ENCODE measurements at regions not wholly inside any gene's neighbourhood (a gene's known extent, or its start where the extent isn't known, plus 50 kb on each side); places are given as distances from the start of the nearest gene placed in this dataset.
"Not testable (repeated sequence)": the region's sequence is repeated elsewhere in the genome, so short reads cannot be mapped to it uniquely, and the experiment has no call there.

DNA sequence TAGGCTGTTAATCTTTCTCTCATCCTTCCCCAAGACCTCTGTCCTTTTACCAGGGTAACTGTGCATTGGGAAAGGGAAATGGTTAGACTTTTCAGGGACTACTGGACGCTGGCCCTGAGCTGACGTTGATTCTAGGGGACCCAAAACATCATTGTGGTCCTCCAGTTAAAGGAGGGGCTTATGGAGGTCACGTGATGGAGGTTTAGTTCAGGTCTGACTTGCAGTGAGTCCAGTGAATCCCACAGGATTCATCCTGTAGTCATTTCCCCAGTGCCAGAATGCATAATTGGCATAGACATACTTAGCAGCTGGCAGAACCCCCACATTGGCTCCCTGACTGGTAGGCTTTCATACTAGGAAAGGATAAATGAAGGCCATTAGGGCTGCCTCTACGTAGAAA, 246.3 kb downstream of the KCNE4 start:
- DNase-seq = not testable (repeated sequence)

GRCh38 chr2:223300326-223300725, 248.3 kb downstream of the KCNE4 start:
- DNase-seq = no peak

GRCh38 chr2:223306371-223306770, 254.4 kb downstream of the KCNE4 start:
- no peak for DNase-seq

DNA sequence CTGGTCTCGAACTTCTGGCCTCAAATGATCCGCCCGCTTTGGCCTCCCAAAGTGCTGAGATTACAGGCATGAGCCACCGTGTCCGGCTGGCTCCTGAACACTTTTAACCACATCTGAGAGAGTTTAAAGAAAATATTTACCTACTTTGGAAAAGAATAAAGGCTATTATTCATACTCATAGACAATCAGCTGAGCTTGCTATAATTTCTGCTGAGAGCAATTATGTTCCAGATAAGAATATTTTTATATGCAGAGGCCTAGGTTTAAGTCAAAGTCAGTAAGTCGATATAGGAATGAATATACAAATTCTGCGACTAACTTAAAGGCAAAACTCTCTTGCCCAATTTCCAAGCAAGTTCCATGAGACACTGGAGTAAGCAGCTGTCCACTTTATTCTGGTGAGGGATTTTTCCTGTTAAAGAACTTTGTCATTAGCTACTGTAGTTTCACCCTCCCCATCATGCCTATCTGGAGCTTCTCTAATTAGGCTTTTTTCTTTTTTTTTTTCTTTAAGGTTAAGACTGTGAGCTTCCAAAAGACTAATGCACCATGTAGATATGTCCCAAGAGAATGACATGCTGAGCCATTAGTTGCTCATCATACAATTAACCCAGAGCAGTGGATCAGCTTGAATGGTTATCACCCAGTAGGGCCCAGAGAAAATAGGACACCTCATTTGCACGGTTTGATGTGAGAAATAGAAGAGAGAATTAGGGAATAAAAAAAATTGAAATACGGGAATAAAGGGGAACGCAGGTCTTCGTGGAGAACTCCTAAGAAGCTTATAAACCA, 260.1 kb downstream of the KCNE4 start:
- DNase-seq = no peak

- DNase-seq = no peak
Measured at GRCh38 chr2:223313101-223313500, 261.1 kb downstream of the KCNE4 start.

GRCh38 chr2:223314811-223315210, 262.8 kb downstream of the KCNE4 start:
- no peak for DNase-seq

GRCh38 chr2:223315813-223316212, 263.8 kb downstream of the KCNE4 start:
- DNase-seq = no peak

- DNase-seq = no peak
Measured at GRCh38 chr2:223316342-223316741, 264.4 kb downstream of the KCNE4 start.

- DNase-seq = no peak
Measured at GRCh38 chr2:223319601-223320000, 267.6 kb downstream of the KCNE4 start.

- no peak for DNase-seq
Measured at GRCh38 chr2:223324402-223324801, 272.4 kb downstream of the KCNE4 start.

DNA sequence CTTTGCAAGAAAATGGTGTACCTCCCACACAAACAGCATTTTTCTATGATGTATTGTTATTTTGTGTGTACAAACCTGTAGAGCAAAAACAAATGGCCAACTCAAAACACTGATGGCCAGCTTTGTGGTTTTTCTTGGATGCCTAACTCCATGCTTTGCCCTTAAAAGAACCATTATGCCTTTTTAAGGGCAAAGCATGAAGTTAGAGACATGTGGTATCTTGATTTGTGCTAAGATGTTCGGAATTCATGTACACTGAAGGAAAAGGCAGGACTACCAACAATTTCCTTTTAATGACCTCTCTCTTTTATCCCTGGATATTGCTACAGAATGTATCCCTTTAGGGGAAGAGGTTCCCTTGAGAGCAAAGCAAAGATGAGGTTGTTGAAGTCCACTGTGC, 273.6 kb downstream of the SCG2 start:
- DNase-seq = no peak

GRCh38 chr2:223330747-223331146, 271.4 kb downstream of the SCG2 start:
- not testable (repeated sequence) for DNase-seq

DNA sequence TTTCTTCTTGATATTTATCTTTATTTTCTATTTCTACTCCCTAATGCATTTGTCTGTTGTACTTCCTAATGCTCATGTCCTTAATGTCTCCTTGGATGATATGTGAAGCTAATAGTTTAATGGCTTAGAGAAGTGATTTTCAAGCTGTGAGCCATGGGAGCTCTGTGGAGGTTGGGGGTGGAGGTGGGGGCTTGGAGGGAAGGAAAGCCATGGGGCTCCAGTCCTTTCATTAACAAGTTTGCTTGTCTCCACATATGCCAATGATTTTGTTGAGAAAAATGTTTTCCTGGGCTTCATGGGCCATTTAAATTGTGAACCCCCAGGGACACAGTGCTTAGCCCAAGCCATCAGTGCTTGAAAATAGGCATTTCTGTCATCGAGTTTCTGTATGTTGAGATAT, 264.1 kb downstream of the SCG2 start:
- DNase-seq = no peak

- no peak for DNase-seq
Measured at GRCh38 chr2:223357076-223357475, 245.1 kb downstream of the SCG2 start.

DNA sequence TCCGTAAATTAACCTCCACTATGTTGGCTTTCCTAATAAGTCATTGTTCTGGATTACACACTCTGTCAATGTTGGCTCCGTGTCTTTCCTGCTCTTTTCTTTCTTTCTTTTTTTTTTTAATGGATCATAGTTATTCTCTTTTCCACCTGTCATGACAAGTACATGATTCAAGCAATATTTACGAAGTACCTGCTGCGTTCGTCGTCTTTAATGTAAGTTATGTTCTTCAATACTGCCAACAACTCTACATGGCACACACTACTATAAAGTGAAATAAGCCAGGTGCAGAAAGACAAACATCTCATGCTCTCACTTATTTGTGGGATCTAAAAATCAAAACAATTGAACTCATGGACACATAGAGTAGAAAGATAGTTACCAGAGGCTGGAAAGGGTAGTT, 239.1 kb downstream of the SCG2 start:
- DNase-seq = no peak

DNA sequence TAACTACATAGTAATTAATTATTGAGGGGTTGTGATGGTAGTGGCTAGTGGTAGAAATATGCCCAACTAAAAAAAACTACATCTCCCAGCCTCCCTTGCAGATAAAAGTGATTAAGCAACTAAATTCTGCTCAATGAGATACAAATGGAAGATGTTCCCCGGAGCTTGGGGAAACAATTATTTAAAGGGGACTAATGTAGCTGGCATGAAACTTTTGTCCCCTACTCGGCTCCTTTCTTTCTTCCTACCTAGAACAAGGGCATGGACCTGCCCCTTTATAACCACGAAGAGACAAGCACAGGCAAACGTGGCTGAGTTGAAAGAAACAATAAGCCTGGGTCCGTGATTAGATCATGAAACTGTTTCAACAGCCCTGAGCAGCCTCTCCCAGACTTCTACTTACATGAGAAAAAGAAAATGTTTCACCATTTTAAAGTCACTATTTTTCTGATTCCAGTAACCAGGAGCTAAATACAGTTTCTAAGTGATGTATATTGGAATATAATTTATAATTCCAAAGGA, 236.9 kb downstream of the SCG2 start:
- DNase-seq = no peak

GRCh38 chr2:223366566-223366965, 235.6 kb downstream of the SCG2 start:
- no peak for DNase-seq

GRCh38 chr2:223368481-223368880, 233.7 kb downstream of the SCG2 start:
- DNase-seq = no peak

DNA sequence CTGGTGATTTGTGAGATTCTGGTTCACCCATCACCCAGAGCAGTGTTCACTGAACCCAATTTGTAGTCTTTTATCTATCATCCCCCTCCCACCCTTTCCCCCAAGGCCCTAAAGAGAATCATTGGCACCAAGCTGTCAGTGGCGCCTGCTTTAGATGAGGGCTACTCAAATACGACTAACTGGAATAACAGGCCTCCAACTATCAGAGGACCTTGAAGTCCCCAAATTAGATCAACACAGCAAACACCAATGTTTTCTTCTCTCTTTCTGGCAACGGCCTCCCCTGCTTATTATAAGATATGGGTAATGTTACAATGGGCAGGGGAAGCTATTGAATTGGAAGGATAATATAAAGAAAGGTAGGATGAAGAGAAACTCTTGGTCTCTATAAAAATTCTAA, 232.3 kb downstream of the SCG2 start:
- no peak for DNase-seq

GRCh38 chr2:223383315-223383714, 218.8 kb downstream of the SCG2 start:
- DNase-seq = no peak

DNA sequence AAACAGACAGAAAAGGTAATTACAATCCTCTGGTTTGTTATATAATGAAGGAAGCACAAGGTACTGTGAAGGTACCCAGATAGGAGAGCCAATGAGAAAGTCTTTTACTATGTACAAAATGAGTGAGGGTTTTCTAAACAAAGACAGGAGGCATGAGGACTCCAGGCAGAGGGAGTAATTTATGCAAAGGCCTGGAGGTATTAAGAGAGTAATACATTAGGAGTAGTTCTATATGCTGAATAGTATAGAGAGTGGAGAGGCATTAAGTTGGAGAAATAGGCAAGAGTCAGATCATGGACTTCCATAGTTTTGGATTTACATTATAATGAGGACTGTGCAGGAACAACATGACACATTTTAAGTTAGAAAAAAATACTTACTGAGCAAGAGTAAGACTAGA, 216.0 kb downstream of the SCG2 start:
- no peak for DNase-seq

DNA sequence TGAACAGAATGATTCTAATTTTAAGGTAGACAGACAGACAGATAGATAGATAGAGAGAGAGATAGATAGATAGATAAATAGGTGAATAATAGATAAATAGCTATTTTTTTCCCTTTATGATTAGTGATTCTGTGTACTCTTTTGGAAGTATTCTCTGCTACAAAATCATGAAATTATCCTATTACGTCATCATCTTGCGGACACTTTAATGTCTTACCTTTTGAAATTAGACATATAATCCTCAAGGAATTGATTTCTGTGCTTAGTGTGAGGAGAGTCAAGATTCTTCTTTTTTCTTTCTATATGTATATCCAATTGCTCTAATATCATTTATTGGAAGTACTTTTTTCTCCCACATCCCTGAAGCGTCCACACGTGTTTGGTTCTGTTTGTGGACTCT, 215.2 kb downstream of the SCG2 start:
- no peak for DNase-seq

- DNase-seq = no peak
Measured at GRCh38 chr2:223389624-223390023, 212.5 kb downstream of the SCG2 start.

DNA sequence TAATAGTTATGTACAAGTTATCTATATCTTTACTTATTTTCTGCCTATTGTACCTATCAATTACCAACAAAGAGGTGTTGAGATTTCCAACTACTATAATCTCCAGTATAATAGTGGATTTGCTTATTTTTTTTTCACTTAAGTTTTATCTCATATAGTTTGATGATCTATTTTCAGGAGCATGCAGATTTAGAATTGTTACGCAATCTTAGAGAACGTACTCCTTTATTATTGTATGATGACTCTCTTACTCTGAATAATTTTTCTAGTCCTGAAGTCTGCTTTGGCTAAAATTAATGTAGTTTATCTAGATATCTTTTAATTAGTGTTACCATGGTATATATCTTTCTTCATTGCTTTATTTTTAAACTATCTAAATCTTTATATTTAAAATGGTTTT, 205.2 kb downstream of the SCG2 start:
- DNase-seq = no peak

- no peak for DNase-seq
Measured at GRCh38 chr2:223399357-223399957, 202.7 kb downstream of the SCG2 start.

Measured in CD4-positive, alpha-beta T cell treated with Interleukin-12 subunit alpha and Interleukin-12 subunit beta, for 1 hour (primary cell).